Natural killer cell (primary cell): ENCODE measurements at regions not wholly inside any gene's neighbourhood (a gene's known extent, or its start where the extent isn't known, plus 50 kb on each side); places are given as distances from the start of the nearest gene placed in this dataset.

Experiments used
- ATAC-seq, 3 donors: fragments of 150-1000 bp in 2 of 3; fragments of 200-7000 bp in 1 of 3; cut with Tn5 transposase; 1 replicate in 1 of 3; 2 replicates in 2 of 3; pipeline ENCODE4 v1.10.0; 2021; ENCODE audit warnings: mild to moderate bottlenecking in 2 of 3, moderate library complexity in 2 of 3
- DNase-seq, 2 donors: peaks; one replicate each; pipeline versions ENCODE4 v3.0.0 to v3.0.0-alpha.2; 2013 to 2021; ENCODE audit warnings: mixed read lengths in 1 of 2
- H3K27ac ChIP-seq: one replicate; pipeline ENCODE4 v1.5.1; 2013; ENCODE audit warnings: mild to moderate bottlenecking, low read length
- H3K27me3 ChIP-seq: one replicate; pipeline ENCODE4 v1.6.1; 2013; ENCODE audit warnings: low read length; ENCODE audit not compliant: control insufficient read depth, insufficient read depth
- H3K36me3 ChIP-seq: one replicate; pipeline ENCODE4 v1.6.1; 2013; ENCODE audit warnings: low read length; ENCODE audit not compliant: control insufficient read depth, insufficient read depth
- H3K4me1 ChIP-seq: one replicate; pipeline ENCODE4 v1.6.1; 2013; ENCODE audit warnings: low read length; ENCODE audit not compliant: control insufficient read depth, insufficient read depth
- H3K4me3 ChIP-seq: one replicate; pipeline ENCODE4 v1.5.1; 2013; ENCODE audit warnings: low read length
- H3K9me3 ChIP-seq: one replicate; pipeline ENCODE4 v1.6.1; 2013; ENCODE audit warnings: low read length; ENCODE audit not compliant: control insufficient read depth, insufficient read depth
- H3K27ac Mint-ChIP-seq, 2 donors: one replicate each; pipeline ENCODE4 v1.8.0; 2022; ENCODE audit warnings: mild to moderate bottlenecking in 2 of 2, mixed read lengths in 2 of 2, moderate library complexity in 1 of 2
- H3K27me3 Mint-ChIP-seq, 2 donors: one replicate each; pipeline ENCODE4 v1.8.0; 2022; ENCODE audit warnings: low read depth in 2 of 2, mixed read lengths in 2 of 2
- H3K36me3 Mint-ChIP-seq: one replicate; pipeline ENCODE4 v1.8.0; 2022; ENCODE audit warnings: mixed read lengths
- H3K4me1 Mint-ChIP-seq, 2 donors: one replicate each; pipeline ENCODE4 v1.8.0; 2022; ENCODE audit warnings: mixed read lengths in 2 of 2
- H3K4me3 Mint-ChIP-seq: one replicate; pipeline ENCODE4 v1.8.0; 2022; ENCODE audit warnings: mild to moderate bottlenecking, moderate library complexity, mixed read lengths
- H3K9me3 Mint-ChIP-seq, 2 donors: one replicate each; pipeline ENCODE4 v1.8.0; 2022; ENCODE audit warnings: mixed read lengths in 2 of 2
- CTCF ChIP-seq: fragments of 200-600 bp; IDR thresholded peaks from one replicate; pipeline ENCODE4 v1.8.0; 2022; ENCODE audit warnings: antibody characterized with exemption
- whole genome bisulfite sequencing: methylation state at CpG from one replicate; pipeline ENCODE4 v1.1.7; 2013; ENCODE audit warnings: missing lambda C conversion rate; ENCODE audit not compliant: insufficient coverage; 5-methylcytosine and 5-hydroxymethylcytosine counted together
- intact Hi-C: fragments of 100-400 bp; cut with micrococcal nuclease; formaldehyde crosslinking; loops from one replicate; pipeline ENCODE4 v1.14.2; 2022

GRCh38 chr1:87575528-87575927, 246.8 kb downstream of the LMO4 start:
- Histone ChIP-seq H3K27ac (no peak overlapping the region), H3K9me3 (no peaks in the 10 kb centered on the region), H3K4me1 (no peaks in the 10 kb centered on the region), H3K27me3 (no peaks in the 10 kb centered on the region), H3K4me3 (no peak overlapping the region), H3K36me3 (no peaks in the 10 kb centered on the region)
- H3K4me1 Mint-ChIP-seq: no peaks in the 10 kb centered on the region
- TF ChIP-seq CTCF: no peak
- no peaks in the 10 kb centered on the region for H3K36me3 Mint-ChIP-seq
- H3K27ac Mint-ChIP-seq: no peak overlapping the region
- H3K9me3 Mint-ChIP-seq: no peaks in the 10 kb centered on the region
- intact Hi-C loops: no loop called here
- ATAC-seq (no peak), DNase-seq (no peak)
- no peak overlapping the region for H3K4me3 Mint-ChIP-seq
- 77% methylated on average over 3 of the region's 3 CpGs for WGBS
- H3K27me3 Mint-ChIP-seq: peaks cover 0 to 4% of the 10 kb centered on the region in 2 donors

GRCh38 chr1:87578464-87578863, 249.8 kb downstream of the LMO4 start:
- WGBS: 31% methylated on average over 2 of the region's 3 CpGs

GRCh38 chr1:87583459-87583858, 254.8 kb downstream of the LMO4 start:
- H3K36me3 ChIP-seq: no peaks in the 10 kb centered on the region
- no peaks in the 10 kb centered on the region for H3K9me3 ChIP-seq
- no peaks in the 10 kb centered on the region for H3K27me3 ChIP-seq
- H3K4me3 Mint-ChIP-seq: no peak overlapping the region
- H3K4me1 ChIP-seq: no peaks in the 10 kb centered on the region
- H3K27me3 Mint-ChIP-seq: no peaks in the 10 kb centered on the region
- DNase-seq: no peak
- no peak overlapping the region for H3K4me3 ChIP-seq
- H3K27ac Mint-ChIP-seq: no peak overlapping the region
- no peak overlapping the region for H3K27ac ChIP-seq
- no peak for TF ChIP-seq CTCF
- intact Hi-C loops: no loop called here
- no peak for ATAC-seq
- H3K36me3 Mint-ChIP-seq: no peaks in the 10 kb centered on the region
- no peaks in the 10 kb centered on the region for H3K4me1 Mint-ChIP-seq
- no peaks in the 10 kb centered on the region for H3K9me3 Mint-ChIP-seq
- WGBS: 80% methylated on average over 3 of the region's 4 CpGs

More at GRCh38 chr1:87578464-87578863, 249.8 kb downstream of the LMO4 start:
- Mint-ChIP-seq H3K27ac (no peak overlapping the region), H3K27me3 (peaks cover 0 to 4% of the 10 kb centered on the region in 2 donors), H3K9me3 (no peaks in the 10 kb centered on the region), H3K4me1 (no peaks in the 10 kb centered on the region), H3K4me3 (no peak overlapping the region), H3K36me3 (no peaks in the 10 kb centered on the region)
- H3K27me3 ChIP-seq: no peaks in the 10 kb centered on the region
- H3K9me3 ChIP-seq: no peaks in the 10 kb centered on the region
- DNase-seq: no peak
- intact Hi-C loops: no loop called here
- ATAC-seq: no peak
- no peaks in the 10 kb centered on the region for H3K4me1 ChIP-seq
- no peak overlapping the region for H3K27ac ChIP-seq
- H3K4me3 ChIP-seq: no peak overlapping the region
- no peak for TF ChIP-seq CTCF
- no peaks in the 10 kb centered on the region for H3K36me3 ChIP-seq

GRCh38 chr1:87584586-87584985, 255.9 kb downstream of the LMO4 start:
- Mint-ChIP-seq H3K27me3 (no peaks in the 10 kb centered on the region), H3K4me1 (no peaks in the 10 kb centered on the region), H3K36me3 (no peaks in the 10 kb centered on the region), H3K9me3 (no peaks in the 10 kb centered on the region), H3K4me3 (no peak overlapping the region), H3K27ac (no peak overlapping the region)
- TF ChIP-seq CTCF: no peak
- no peaks in the 10 kb centered on the region for H3K27me3 ChIP-seq
- no peaks in the 10 kb centered on the region for H3K36me3 ChIP-seq
- no peak for ATAC-seq
- no peak for DNase-seq
- no peaks in the 10 kb centered on the region for H3K4me1 ChIP-seq
- WGBS: 56% methylated on average over 1 of the region's 1 CpG
- no peak overlapping the region for H3K27ac ChIP-seq
- no peak overlapping the region for H3K4me3 ChIP-seq
- intact Hi-C loops: no loop called here
- no peaks in the 10 kb centered on the region for H3K9me3 ChIP-seq
